ENCODE measurements at regions not wholly inside any gene's neighbourhood (a gene's known extent, or its start where the extent isn't known, plus 50 kb on each side); places are given as distances from the start of the nearest gene placed in this dataset.
"Not testable (repeated sequence)": the region's sequence is repeated elsewhere in the genome, so short reads cannot be mapped to it uniquely, and the experiment has no call there.

DNA sequence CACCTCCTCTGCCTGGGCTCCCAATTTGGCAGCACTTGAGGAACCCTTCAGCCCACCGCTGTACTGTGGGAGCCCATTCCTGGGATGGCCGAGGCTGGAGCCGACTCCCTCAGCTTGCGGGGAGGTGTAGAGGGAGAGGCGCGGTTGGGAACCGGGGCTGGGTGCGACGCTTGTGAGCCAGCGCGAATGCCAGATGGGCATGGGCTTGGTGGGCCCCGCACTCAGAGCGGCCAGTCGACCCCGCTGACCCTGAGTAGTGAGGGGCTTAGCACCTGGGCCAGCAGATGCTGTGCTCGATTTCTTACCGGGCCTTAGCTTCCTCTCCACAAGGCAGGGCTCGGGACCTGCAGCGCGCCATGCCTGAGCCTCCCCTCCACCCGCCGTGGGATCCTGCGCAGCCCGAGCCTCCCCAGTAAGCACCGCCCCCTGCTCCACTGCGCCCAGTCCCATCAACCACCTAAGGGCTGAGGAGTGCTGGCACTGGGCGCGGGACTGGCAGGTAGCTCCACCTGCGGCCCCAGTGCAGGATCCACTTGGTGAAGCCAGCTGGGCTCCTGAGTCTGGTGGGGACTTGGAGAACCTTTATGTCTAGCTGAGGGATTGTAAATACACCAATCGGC is 58.3 kb upstream of the DEFB108B start:
- H3K27me3 ChIP-seq (replicated peaks; ENCODE audit: control insufficient read depth, insufficient read depth, low read length) = no peaks in the 10 kb centered on the region
- no peak overlapping the region for H3K4me3 ChIP-seq (ENCODE audit: low read length)
- H3K4me1 ChIP-seq (ENCODE audit: control insufficient read depth, insufficient read depth, low read length) = no peaks in the 10 kb centered on the region
- no peak overlapping the region for H3K9ac ChIP-seq (ENCODE audit: low read length)
- no peak for DNase-seq (ENCODE audit: low read depth)
- no peaks in the 10 kb centered on the region for H3K36me3 ChIP-seq (ENCODE audit: control insufficient read depth, insufficient read depth, low read length, severe bottlenecking)
- no peaks in the 10 kb centered on the region for H3K9me3 ChIP-seq (ENCODE audit: control insufficient read depth, low read length)

DNA sequence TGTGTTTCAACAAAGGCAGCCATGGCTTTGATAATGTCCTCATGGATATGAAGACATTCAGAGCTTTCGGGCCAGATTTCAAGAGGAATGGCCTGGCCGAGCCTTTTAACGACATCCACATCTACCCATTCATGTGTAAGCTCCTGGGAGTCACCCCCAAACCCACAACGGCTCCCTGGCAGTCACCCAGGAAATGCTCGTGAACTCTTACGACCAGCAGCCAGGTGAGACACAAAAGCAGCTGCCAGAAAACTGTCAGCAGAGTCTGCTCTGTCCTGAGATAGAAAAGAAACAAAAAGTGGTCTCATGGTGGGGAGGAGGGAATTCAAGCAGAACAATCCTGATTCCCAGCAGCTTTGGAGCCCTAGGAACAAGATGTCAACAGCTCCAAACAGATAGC is 52.9 kb upstream of the DEFB108B start:
- H3K4me3 ChIP-seq (ENCODE audit: low read length); H3K9ac ChIP-seq (ENCODE audit: low read length); DNase-seq (ENCODE audit: low read depth); H3K9me3 ChIP-seq (ENCODE audit: control insufficient read depth, low read length); H3K4me1 ChIP-seq (ENCODE audit: control insufficient read depth, insufficient read depth, low read length); H3K27me3 ChIP-seq (replicated peaks; ENCODE audit: control insufficient read depth, insufficient read depth, low read length); H3K36me3 ChIP-seq (ENCODE audit: control insufficient read depth, insufficient read depth, low read length, severe bottlenecking): not testable (repeated sequence)

DNA sequence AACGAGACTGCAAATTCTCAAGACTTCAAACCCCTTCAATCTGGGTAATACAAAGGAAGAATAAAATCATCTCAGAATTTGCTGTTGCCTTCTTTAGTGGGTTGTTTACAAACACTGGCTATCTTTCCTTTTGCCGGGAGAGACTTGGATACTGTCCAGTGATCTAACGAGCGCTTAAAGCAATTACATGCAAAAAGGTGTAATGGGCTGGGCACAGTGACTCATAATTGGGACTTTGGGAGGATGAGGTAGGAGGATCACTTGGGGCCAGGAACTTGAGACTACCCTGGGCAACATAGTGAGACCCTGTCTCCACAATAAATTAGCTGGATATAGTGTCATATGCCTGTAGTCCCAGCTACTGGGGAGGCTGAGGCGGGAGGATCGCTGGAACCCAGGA is 52.2 kb upstream of the DEFB108B start:
- H3K4me1 ChIP-seq (ENCODE audit: control insufficient read depth, insufficient read depth, low read length); H3K36me3 ChIP-seq (ENCODE audit: control insufficient read depth, insufficient read depth, low read length, severe bottlenecking); H3K9me3 ChIP-seq (ENCODE audit: control insufficient read depth, low read length); H3K9ac ChIP-seq (ENCODE audit: low read length); DNase-seq (ENCODE audit: low read depth); H3K4me3 ChIP-seq (ENCODE audit: low read length); H3K27me3 ChIP-seq (replicated peaks; ENCODE audit: control insufficient read depth, insufficient read depth, low read length): not testable (repeated sequence)

DNA sequence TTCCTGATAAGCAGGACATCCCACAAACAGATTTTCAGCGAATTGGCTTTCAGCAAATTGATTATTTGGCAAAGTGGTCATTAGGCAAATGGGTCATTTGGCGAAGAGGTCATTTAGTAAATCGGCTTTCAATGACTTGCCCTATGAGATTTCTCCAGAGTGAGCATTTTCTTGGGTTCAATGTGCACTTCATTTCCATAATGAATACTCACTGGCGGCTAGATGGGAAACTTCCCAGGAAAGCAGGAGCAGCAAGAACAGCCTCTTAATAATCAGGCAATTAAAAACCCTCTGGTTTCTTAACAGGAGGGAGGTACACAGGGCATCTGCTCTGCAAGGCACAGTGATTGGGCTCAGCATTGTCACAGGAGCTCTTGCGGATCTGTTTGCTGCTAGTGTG is 51.5 kb upstream of the DEFB108B start:
- H3K36me3 ChIP-seq (ENCODE audit: control insufficient read depth, insufficient read depth, low read length, severe bottlenecking); H3K4me3 ChIP-seq (ENCODE audit: low read length); H3K9ac ChIP-seq (ENCODE audit: low read length); H3K27me3 ChIP-seq (replicated peaks; ENCODE audit: control insufficient read depth, insufficient read depth, low read length); H3K4me1 ChIP-seq (ENCODE audit: control insufficient read depth, insufficient read depth, low read length); H3K9me3 ChIP-seq (ENCODE audit: control insufficient read depth, low read length); DNase-seq (ENCODE audit: low read depth): not testable (repeated sequence)

DNA sequence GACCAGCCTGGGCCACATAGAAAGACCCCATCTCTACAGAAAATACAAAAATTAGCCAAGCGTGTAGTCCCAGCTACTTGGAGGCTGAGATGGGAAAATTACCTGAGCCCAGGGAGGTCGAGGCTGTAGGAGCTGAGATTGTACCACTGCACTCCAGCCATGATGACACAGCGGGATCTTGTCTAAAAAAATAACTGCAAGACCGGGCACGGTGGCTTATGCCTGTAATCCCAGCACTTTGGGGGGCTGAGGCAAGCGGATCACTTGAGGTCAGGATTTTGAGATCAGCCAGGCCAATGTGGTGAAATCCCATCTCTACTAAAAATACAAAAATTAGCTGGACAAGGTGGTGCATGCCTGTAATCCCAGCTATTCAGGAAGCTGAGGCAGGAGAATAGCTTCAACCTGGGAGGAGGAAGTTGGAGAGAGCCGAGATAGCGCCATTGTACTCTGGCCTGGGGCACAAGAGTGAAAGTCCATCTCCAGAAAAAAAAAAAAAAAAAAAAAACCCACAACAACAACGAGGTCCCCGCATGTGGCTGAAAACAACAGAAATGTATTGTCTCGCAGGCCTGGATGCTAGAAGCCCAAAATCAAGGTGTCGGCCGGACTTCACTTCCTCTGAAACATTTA is 50.7 kb upstream of the DEFB108B start:
- not testable (repeated sequence) for H3K27me3 ChIP-seq (replicated peaks; ENCODE audit: control insufficient read depth, insufficient read depth, low read length); H3K36me3 ChIP-seq (ENCODE audit: control insufficient read depth, insufficient read depth, low read length, severe bottlenecking); H3K9me3 ChIP-seq (ENCODE audit: control insufficient read depth, low read length); H3K4me3 ChIP-seq (ENCODE audit: low read length); H3K9ac ChIP-seq (ENCODE audit: low read length); DNase-seq (ENCODE audit: low read depth); H3K4me1 ChIP-seq (ENCODE audit: control insufficient read depth, insufficient read depth, low read length)

DNA sequence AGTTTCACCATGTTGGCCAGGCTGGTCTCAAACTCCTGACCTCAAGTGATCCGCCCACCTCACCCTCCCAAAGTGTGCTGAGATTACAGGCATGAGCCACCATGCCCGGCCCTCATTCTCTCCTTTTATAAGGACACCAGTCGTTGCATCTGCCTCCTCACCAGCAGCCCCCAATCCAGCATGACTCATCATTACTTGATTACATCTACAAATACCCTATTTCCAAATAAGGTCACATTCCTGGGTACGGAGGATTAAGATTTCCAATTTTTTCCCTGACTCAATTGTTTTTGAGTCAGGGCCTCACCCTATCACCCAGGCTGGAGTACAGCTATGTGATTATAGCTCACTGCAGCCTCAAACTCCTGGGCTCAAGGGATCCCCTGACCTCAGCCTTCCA is 49.8 kb upstream of the DEFB108B start:
- not testable (repeated sequence) for H3K9ac ChIP-seq (ENCODE audit: low read length); H3K36me3 ChIP-seq (ENCODE audit: control insufficient read depth, insufficient read depth, low read length, severe bottlenecking); H3K9me3 ChIP-seq (ENCODE audit: control insufficient read depth, low read length); H3K4me3 ChIP-seq (ENCODE audit: low read length); H3K4me1 ChIP-seq (ENCODE audit: control insufficient read depth, insufficient read depth, low read length); H3K27me3 ChIP-seq (replicated peaks; ENCODE audit: control insufficient read depth, insufficient read depth, low read length)
- peak; percentile 31 for DNase-seq (ENCODE audit: low read depth)

Measured in adipocyte (in vitro differentiated cells).